Prostate gland (tissue), 2 donors: ENCODE measurements at regions not wholly inside any gene's neighbourhood (a gene's known extent, or its start where the extent isn't known, plus 50 kb on each side); places are given as distances from the start of the nearest gene placed in this dataset.

ENCODE experiments used
- DNase-seq: peaks from one replicate; pipeline ENCODE4 v3.0.0-alpha.2; 2019; ENCODE audit warnings: low spot score
- H3K27ac ChIP-seq, 2 donors: fragments of 200-600 bp; sonication (generic); 2 replicates each; pipeline ENCODE4 v1.5.1; 2017 to 2019
- H3K27me3 ChIP-seq: fragments of 200-600 bp; sonication (generic); replicated peaks from 2 replicates; pipeline ENCODE4 v1.5.1; 2019; ENCODE audit not compliant: insufficient read depth
- H3K36me3 ChIP-seq, 2 donors: fragments of 200-600 bp; sonication (generic); 1 replicate in 1 of 2; 2 replicates in 1 of 2; pipeline versions ENCODE4 v1.5.1 to v1.8.1; 2017 to 2019
- H3K4me1 ChIP-seq: fragments of 200-600 bp; sonication (generic); replicated peaks from 2 replicates; pipeline ENCODE4 v1.5.1; 2019
- H3K4me3 ChIP-seq, 2 donors: fragments of 200-600 bp; sonication (generic); 2 replicates each; pipeline ENCODE4 v1.5.1; 2017 to 2019
- H3K9me3 ChIP-seq: fragments of 200-600 bp; sonication (generic); 2 replicates; pipeline ENCODE4 v1.5.1; 2017
- POLR2A ChIP-seq: fragments of 450-650 bp; IDR thresholded peaks from one replicate; pipeline ENCODE4 v1.6.1; 2016; ENCODE audit warnings: antibody characterized with exemption, mild to moderate bottlenecking
- POLR2AphosphoS5 ChIP-seq: sonication (generic); formaldehyde crosslinking; IDR thresholded peaks from one replicate; pipeline ENCODE4 v1.6.1; 2017; ENCODE audit warnings: antibody characterized with exemption
- WGBS: methylation state at CpG from one replicate; pipeline ENCODE4 v1.1.5; 2018; 5-methylcytosine and 5-hydroxymethylcytosine counted together
- intact Hi-C: fragments of 100-400 bp; cut with DNase I; formaldehyde crosslinking; loops from one replicate; pipeline ENCODE4 v1.14.2; 2022
- TF ChIP-seq, protein P1 (sequence below), 4 experiments: fragments of 200-600 bp in 2 of 4; fragments of 450-650 bp in 2 of 4; sonication (generic) in 2 of 4; IDR thresholded peaks; 1 replicate in 3 of 4; 2 replicates in 1 of 4; pipeline ENCODE4 v1.5.1; 2016 to 2019; ENCODE audit warnings: antibody characterized with exemption in 4 of 4, mild to moderate bottlenecking in 2 of 4, moderate library complexity in 2 of 4

DNA sequence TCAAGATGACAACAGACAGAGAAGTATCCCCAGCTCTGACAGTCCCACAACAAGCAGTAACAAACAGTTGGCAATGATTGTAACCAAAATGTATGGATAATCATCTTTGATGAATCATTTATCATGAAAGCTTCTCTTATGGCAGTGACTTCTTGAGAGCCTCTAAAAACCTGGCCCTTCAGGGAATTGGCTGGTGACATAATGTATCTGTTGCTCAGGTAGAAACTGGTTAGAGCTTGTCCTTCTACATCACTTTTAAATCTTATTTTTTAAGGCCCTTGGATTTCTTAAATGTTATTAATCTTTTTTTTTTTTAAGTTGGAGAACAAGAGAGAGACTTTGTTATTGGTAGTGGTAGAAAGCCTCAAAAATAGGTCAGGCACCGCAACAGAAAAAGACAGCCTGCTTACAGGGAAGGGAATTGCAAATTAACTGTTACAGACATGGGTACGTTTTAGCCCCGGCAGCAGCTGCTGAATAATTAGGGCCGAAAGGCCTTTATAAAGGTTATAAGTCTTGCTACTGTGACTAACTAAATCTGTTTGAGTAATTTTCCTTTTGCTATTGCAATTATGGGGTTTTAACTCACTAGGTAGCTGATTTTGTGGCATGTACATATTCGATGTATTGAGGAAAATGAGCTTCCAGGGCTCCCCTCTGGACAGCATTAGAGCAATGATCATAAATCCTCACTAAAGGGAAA is 207.7 kb upstream of the LRRC4C start:
- no peaks in the 10 kb centered on the region for H3K9me3 ChIP-seq
- WGBS, result 55% methylated on average over 5 of the region's 5 CpGs
- DNase-seq, result no peak
- H3K4me3 ChIP-seq, result no peak overlapping the region
- no peaks in the 10 kb centered on the region for H3K36me3 ChIP-seq
- H3K4me1 ChIP-seq, result no peaks in the 10 kb centered on the region
- TF ChIP-seq POLR2AphosphoS5 (no peak), POLR2A (no peak)
- TF ChIP-seq, protein P1, sequence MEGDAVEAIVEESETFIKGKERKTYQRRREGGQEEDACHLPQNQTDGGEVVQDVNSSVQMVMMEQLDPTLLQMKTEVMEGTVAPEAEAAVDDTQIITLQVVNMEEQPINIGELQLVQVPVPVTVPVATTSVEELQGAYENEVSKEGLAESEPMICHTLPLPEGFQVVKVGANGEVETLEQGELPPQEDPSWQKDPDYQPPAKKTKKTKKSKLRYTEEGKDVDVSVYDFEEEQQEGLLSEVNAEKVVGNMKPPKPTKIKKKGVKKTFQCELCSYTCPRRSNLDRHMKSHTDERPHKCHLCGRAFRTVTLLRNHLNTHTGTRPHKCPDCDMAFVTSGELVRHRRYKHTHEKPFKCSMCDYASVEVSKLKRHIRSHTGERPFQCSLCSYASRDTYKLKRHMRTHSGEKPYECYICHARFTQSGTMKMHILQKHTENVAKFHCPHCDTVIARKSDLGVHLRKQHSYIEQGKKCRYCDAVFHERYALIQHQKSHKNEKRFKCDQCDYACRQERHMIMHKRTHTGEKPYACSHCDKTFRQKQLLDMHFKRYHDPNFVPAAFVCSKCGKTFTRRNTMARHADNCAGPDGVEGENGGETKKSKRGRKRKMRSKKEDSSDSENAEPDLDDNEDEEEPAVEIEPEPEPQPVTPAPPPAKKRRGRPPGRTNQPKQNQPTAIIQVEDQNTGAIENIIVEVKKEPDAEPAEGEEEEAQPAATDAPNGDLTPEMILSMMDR (IDR thresholded peaks at IDR 0.05), result no peak
- intact Hi-C loops, result no loop called here
- no peaks in the 10 kb centered on the region for H3K27me3 ChIP-seq
- no peak overlapping the region for H3K27ac ChIP-seq

DNA sequence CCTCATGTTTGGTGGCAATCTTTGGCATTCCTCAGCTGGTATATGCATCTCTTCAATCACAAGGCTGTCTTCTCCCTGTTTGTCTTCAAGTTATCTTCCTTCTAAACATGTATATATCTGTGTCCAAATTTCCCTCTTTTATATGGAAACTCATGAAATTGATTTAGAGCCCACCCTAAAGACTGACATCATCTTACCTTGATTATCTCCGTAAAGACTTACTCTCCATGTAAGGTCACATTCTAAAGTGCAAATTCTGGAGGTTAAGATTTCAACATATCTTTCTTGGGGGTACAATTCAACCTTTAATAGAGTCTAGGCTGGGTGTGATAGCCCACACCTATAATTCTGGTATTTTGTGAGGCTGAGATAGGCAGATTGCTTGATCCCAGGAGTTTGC is 215.8 kb upstream of the LRRC4C start:
- H3K9me3 ChIP-seq, result no peaks in the 10 kb centered on the region
- WGBS, result 81% methylated on average over 1 of the region's 1 CpG
- TF ChIP-seq POLR2AphosphoS5 (no peak), POLR2A (no peak)
- TF ChIP-seq, protein P1 (IDR thresholded peaks at IDR 0.05), result no peak
- no peak overlapping the region for H3K27ac ChIP-seq
- intact Hi-C loops, result no loop called here
- DNase-seq, result no peak
- no peak overlapping the region for H3K4me3 ChIP-seq
- no peaks in the 10 kb centered on the region for H3K4me1 ChIP-seq
- no peaks in the 10 kb centered on the region for H3K27me3 ChIP-seq
- no peaks in the 10 kb centered on the region for H3K36me3 ChIP-seq

DNA sequence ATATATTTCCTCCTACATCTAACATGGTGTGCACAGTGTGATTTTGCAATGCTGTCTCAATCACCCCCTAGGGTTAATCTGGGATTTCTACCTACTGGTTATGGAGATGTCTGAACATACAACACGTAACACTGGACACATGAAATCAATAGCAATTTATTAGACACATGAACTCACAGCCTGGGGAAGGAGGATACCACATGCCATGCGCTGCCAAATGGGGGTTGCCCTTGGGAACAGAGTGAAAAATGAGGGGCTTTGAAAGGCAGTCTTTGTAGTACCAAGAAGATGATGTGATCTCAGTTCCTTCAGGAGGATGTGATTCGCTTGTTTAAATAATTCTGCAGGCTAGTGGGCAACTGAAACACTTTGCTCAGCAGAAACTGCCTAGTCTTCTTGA is 253.6 kb upstream of the LRRC4C start:
- H3K4me3 ChIP-seq, result no peak overlapping the region
- H3K9me3 ChIP-seq, result no peaks in the 10 kb centered on the region
- DNase-seq, result no peak
- intact Hi-C loops, result no loop called here
- TF ChIP-seq, protein P1 (IDR thresholded peaks at IDR 0.05), result no peak
- TF ChIP-seq POLR2AphosphoS5, result no peak
- no peak for TF ChIP-seq POLR2A
- H3K27me3 ChIP-seq, result no peaks in the 10 kb centered on the region
- no peak overlapping the region for H3K27ac ChIP-seq
- H3K4me1 ChIP-seq, result no peaks in the 10 kb centered on the region
- 86% methylated on average over 3 of the region's 3 CpGs for WGBS
- no peaks in the 10 kb centered on the region for H3K36me3 ChIP-seq

DNA sequence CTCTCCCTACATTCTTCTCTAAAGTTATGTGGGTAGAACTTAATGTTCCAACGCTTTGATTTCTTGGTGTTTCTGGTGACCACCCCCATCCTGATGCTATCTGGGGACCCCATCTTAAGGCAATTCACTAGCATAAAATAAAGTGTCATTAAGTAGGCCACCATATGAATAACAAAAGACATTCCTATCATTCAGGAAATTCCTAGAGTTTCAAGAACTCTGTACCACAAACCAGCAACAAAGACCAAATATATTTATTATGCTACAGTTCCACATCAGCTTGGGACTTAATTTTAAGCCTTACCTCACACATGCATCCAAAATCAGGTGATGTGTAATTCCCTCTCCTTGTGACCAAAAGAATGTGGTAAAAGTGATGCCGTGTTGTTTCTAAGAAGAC is 254.6 kb upstream of the LRRC4C start:
- H3K4me3 ChIP-seq, result no peak overlapping the region

DNA sequence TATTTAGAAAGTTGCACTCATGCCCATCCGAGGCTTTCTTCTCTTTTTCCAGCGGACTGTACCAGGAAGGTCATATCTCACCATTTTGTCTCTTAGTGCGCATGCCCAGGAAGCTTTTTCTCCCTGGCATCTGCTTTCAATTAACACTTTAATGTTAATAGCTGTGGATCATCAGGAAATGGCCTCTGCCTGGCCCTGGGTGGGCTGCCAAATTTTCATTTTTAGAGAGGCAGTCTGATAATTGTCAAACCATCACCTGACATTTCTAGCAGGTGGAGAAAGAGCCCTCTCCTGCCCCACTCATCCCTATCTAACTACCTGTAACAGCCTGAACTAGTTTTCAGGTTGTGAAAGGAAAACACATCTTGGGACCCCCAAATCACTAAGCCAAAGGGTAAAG is 257.4 kb upstream of the LRRC4C start:
- TF ChIP-seq POLR2A (no peak), POLR2AphosphoS5 (no peak)
- TF ChIP-seq, protein P1 (IDR thresholded peaks at IDR 0.05), result no peak
- no peak for DNase-seq
- Histone ChIP-seq H3K4me1 (no peaks in the 10 kb centered on the region), H3K36me3 (no peaks in the 10 kb centered on the region), H3K4me3 (no peak overlapping the region), H3K9me3 (no peaks in the 10 kb centered on the region), H3K27ac (no peak overlapping the region), H3K27me3 (no peaks in the 10 kb centered on the region)
- 73% methylated on average over 3 of the region's 3 CpGs for WGBS
- intact Hi-C loops, result no loop called here

More for the DNA sequence above, 254.6 kb upstream of the LRRC4C start:
- no peak for TF ChIP-seq POLR2A
- TF ChIP-seq, protein P1 (IDR thresholded peaks at IDR 0.05), result no peak
- Histone ChIP-seq H3K4me1 (no peaks in the 10 kb centered on the region), H3K27me3 (no peaks in the 10 kb centered on the region), H3K36me3 (no peaks in the 10 kb centered on the region), H3K9me3 (no peaks in the 10 kb centered on the region), H3K27ac (no peak overlapping the region)
- intact Hi-C loops, result no loop called here
- WGBS, result 44% methylated on average over 2 of the region's 2 CpGs
- no peak for DNase-seq
